ENCODE measurements at regions not wholly inside any gene's neighbourhood (a gene's known extent, or its start where the extent isn't known, plus 50 kb on each side); places are given as distances from the start of the nearest gene placed in this dataset.

DNA sequence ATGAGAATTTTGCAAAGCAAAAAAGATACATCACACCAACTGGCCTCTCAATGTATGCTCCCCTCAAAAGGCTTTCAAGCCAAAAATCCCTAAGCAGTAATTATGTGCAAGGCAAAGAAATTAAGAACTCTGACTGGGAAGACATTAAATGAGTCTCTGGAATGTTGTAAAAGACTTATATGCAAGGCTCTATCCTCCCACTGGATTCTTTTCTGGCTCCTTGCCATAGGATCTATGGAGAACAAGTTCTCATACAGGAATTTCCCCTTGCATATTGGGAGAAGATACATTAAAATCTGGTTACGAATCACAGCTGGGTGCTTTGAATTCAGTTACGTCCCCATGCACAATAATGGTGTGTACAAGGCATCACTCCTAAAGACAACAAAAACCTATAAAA, 73.4 kb upstream of the ATL2 start:
- TF ChIP-seq, protein P1, sequence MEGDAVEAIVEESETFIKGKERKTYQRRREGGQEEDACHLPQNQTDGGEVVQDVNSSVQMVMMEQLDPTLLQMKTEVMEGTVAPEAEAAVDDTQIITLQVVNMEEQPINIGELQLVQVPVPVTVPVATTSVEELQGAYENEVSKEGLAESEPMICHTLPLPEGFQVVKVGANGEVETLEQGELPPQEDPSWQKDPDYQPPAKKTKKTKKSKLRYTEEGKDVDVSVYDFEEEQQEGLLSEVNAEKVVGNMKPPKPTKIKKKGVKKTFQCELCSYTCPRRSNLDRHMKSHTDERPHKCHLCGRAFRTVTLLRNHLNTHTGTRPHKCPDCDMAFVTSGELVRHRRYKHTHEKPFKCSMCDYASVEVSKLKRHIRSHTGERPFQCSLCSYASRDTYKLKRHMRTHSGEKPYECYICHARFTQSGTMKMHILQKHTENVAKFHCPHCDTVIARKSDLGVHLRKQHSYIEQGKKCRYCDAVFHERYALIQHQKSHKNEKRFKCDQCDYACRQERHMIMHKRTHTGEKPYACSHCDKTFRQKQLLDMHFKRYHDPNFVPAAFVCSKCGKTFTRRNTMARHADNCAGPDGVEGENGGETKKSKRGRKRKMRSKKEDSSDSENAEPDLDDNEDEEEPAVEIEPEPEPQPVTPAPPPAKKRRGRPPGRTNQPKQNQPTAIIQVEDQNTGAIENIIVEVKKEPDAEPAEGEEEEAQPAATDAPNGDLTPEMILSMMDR (IDR thresholded peaks at IDR 0.05) = no peak
- TF ChIP-seq EP300 (IDR thresholded peaks at IDR 0.05) (no peak), POLR2AphosphoS5 (IDR thresholded peaks at IDR 0.05) (no peak), POLR2A (IDR thresholded peaks at IDR 0.05) (no peak)

Measured in suprapubic skin (tissue), 4 donors.